Retina (tissue), 1 donor: ENCODE measurements at regions not wholly inside any gene's neighbourhood (a gene's known extent, or its start where the extent isn't known, plus 50 kb on each side); places are given as distances from the start of the nearest gene placed in this dataset.
"Not testable (repeated sequence)": the region's sequence is repeated elsewhere in the genome, so short reads cannot be mapped to it uniquely, and the experiment has no call there.

ENCODE experiments used
- DNase-seq: peaks from one replicate; pipeline ENCODE4 v3.0.0-alpha.2; 2016

GRCh38 chr10:125264091-125264490, 103.7 kb upstream of the CTBP2 start:
- DNase-seq = no peak

DNA sequence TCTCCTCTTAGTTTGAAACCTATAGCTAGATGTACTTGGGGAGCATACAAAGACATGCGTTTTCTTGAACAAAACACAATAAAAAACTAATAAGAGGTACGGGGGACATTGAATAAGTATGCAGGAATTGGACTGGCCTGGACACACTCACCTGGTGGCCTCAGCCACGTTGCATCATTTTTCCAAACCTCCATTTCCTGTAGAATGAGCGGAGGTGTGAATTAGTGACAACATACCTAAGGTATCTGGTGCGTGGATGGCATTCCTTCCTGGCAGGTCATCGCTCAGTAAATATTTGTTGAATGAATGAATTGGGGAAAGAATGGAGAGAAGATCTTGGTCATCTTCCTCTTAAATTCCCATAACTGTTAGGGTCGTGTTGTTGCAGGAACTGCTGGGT, 103.2 kb upstream of the CTBP2 start:
- no peak for DNase-seq

- DNase-seq = no peak
Observed at GRCh38 chr10:125262920-125263319, 102.6 kb upstream of the CTBP2 start.

DNA sequence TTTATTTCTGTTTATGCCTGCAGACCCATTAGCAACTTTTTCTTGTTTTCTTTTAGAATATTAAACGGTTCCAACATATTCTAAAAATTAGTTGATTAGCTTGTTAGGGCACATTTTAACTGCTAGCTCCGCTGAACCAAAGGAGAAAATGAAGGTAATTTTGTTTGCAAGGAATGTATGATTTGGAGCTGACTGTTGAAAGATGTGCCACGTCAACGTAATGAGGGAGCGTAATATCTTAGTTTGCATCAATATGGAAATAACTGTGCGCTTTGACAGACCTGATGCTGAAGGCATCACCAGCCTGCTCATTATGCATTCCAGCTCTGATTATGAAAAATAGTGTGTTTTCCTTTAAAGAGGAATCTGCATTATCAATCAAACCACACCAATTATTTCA, 102.0 kb upstream of the CTBP2 start:
- DNase-seq = no peak

GRCh38 chr10:125261491-125262186, 101.3 kb upstream of the CTBP2 start:
- no peak for DNase-seq

DNA sequence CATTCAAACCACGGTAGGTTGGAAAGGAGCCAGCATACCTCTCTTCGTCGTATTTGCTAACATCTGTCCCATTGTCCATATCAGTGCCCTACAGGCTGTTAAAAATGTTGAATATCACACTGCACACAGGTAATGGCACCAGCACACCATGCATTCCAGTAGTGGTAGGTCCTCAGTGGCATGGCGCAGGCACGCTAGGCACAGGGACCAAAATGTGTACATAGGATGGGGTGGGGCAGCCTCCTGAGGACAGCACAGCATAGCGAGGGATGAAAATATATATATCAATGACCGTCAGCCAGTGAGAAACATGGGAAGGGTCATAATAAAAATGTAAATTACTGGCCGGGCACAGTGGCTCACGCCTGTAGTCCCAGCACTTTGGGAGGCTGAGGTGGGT, 99.9 kb upstream of the CTBP2 start:
- DNase-seq = no peak

- no peak for DNase-seq
Observed at GRCh38 chr10:125259651-125260050, 99.3 kb upstream of the CTBP2 start.

DNA sequence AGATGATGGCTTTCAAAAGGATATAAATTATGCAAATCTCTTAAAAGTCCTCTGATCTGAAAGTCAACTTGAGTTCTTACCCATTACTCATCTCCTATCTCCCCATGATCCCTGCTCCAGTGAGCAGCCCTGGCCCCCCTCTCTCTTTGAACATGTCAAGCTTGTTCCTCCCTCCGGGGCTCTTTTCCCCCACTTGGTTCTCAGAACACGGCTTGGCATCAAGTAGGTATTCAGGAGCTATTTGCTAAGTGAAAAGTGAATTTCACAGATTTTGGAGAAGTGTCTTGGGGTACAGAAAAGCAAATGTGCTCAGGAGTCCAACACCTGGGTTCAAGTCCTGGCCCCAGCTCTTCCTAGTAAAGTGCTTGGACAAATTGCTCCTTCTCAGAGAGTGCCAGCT, 98.3 kb upstream of the CTBP2 start:
- DNase-seq = no peak

DNA sequence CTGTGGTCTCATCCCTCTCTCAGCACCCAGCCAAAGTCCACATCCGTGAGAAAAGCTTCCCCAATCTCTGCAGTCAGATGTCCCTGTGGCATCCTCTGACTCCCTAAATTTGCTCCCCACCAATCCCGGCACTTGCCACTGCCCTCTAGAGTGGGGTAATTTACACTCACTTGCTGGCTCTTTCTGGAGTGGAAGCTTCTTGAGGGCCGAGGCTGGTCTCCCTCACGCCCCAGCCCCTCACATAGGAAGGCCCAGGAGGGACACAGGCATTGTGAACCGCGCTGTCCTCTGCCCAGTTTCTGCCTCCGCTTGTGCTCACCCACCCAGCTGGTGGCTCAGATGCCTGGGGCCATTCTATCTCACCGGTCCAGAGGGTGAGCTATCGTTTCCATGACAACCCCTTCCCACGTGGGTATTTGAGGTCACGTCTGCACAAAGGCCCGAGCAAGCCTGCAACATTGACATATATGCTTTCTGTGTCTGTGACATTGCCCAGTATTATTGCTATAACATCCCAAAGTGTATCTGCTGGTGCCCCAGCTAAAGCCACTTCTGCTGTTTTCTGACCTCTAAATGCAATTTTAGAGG, 97.3 kb upstream of the CTBP2 start:
- no peak for DNase-seq

GRCh38 chr10:125256026-125256425, 95.7 kb upstream of the CTBP2 start:
- no peak for DNase-seq

GRCh38 chr10:125252937-125253336, 92.6 kb upstream of the CTBP2 start:
- DNase-seq = no peak

DNA sequence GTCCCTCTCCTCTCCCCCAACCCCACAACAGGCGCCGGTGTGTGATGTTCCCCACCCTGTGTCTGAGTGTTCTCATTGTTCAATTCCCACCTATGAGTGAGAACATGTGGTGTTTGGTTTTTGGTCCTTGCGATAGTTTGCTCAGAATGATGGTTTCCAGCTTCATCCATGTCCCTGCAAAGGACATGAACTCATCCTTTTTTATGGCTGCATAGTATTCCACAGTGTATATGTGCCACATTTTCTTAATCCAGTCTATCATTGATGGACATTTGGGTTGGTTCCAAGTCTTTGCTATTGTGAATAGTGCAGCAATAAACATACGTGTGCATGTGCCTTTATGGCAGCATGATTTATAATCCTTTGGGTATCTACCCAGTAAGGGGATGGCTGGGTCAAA, 90.5 kb upstream of the CTBP2 start:
- DNase-seq = not testable (repeated sequence)

GRCh38 chr10:125249948-125250347, 89.6 kb upstream of the CTBP2 start:
- DNase-seq = no peak

DNA sequence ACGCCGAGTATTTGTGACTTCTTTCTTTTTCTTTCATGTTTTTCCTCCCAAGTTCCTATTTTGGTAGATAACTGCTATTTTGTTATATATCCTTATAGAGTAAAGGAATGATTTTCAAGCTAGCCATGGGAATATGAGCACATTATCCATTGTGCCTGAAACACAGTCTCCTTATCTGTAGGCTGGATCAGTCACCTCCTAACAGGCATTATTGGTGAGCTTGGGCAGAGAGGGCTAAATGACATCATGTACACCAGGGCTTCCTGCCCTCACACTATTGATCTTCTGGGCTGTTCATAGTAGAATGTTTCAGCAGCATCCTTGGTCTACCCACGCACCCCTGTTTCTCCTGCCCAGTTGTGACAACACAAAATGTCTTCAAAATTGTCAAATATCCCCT, 88.1 kb upstream of the CTBP2 start:
- no peak for DNase-seq

DNA sequence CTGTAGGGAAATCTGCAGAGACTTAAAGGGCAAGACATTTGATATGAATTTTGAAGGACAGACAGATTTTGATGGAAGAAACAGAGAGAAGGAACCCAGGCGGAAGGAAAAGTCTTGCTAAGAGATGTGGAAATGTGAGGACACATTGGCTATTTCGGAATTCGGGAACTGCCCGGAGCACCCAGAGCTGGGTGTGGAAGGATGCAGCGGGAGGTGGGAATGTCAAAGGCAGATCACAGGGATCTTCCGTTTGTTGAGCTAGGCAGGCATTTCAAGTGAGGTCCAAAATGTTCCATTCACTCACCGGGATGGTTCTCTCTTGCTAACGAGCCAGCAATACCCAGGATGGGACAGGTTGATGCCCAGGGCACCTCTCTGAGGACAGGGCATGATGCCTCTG, 87.2 kb upstream of the CTBP2 start:
- no peak for DNase-seq

- DNase-seq = no peak
Observed at GRCh38 chr10:125243532-125244253, 83.3 kb upstream of the CTBP2 start.

- no peak for DNase-seq
Observed at GRCh38 chr10:125238682-125239081, 78.3 kb upstream of the CTBP2 start.

- DNase-seq = no peak
Observed at GRCh38 chr10:125236091-125236490, 75.7 kb upstream of the CTBP2 start.

GRCh38 chr10:125235093-125236069, 75.0 kb upstream of the CTBP2 start:
- no peak for DNase-seq

DNA sequence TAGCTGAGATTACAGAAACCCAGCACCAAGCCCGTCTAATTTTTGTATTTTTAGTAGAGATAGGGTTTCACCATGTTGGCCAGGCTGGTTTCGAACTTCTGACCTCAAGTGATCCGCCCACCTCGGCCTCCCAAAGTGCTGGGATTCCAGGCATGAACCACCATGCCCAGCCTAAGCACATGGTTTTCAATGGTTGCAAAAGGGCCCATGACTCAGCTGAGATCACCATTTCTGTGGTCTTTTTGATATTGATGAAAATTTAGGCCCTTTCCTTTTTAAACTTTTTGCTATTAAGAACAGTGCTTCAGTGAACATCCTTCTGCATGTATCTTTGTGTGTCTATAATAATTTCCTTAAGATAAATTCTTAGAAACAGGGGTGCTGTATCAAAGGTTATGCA, 74.2 kb upstream of the CTBP2 start:
- not testable (repeated sequence) for DNase-seq

- no peak for DNase-seq
Observed at GRCh38 chr10:125233726-125234125, 73.4 kb upstream of the CTBP2 start.

- DNase-seq = no peak
Observed at GRCh38 chr10:125232841-125233240, 72.5 kb upstream of the CTBP2 start.

DNA sequence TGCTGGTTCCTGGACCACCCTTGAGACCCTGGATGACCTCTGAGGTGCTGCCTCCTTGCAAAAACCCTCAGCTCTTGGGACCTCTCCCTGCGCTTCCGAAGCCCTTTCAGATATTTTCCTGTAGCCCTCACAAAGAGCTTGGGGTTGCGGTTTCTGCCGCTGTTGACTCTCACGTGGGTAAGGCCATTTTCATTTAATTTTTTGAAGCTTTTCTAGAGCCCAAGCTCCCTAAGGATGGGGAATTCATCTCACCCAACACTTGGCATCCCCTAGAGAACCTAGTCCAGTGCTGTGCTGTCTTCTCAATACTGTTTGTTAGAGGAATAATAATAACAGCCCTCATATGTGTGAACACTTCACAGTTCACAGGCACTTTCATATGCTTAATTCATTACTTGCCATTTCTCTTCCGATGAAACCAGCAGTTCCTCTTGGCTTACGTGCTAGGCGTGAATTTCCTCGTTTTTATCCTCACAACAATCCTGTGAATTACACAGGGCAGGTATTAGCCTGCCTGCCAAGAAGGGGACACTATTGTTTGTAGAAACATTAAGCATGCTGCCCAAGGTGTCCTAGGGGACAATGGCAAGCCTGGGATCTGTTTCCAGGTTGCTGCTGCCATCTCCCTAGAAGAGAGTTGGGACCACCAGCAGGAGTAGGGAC, 71.6 kb upstream of the CTBP2 start:
- no peak for DNase-seq
